H1 (cell line): ENCODE measurements at regions not wholly inside any gene's neighbourhood (a gene's known extent, or its start where the extent isn't known, plus 50 kb on each side); places are given as distances from the start of the nearest gene placed in this dataset.

Source experiments
- CTCF ChIA-PET: fragments of 300-600 bp; sonication (Branson Sonifier 250); formaldehyde crosslinking; loops from one replicate; lab custom pipeline; 2021; ENCODE audit not compliant: partially characterized antibody; lab: Charles Lee
- POLR2A ChIA-PET: fragments of 300-600 bp; sonication (Branson Sonifier 250); formaldehyde crosslinking; loops from one replicate; lab custom pipeline; 2021; ENCODE audit warnings: inconsistent platforms; ENCODE audit not compliant: partially characterized antibody; lab: Charles Lee
- DNase-seq, 2 experiments: peaks; one replicate each; pipeline versions ENCODE4 v3.0.0 to v3.0.0-alpha.2; 2010 to 2022; ENCODE audit warnings: low spot score in 2 of 2, low read depth in 1 of 2, mixed read lengths in 1 of 2
- FAIRE-seq: peaks from 2 replicates; lab custom pipeline; 2011; peaks lifted over from hg19 to GRCh38; lab: Jason Lieb, UNC
- H2AFZ ChIP-seq: 2 replicates; pipeline ENCODE4 v1.8.1; 2012; ENCODE audit warnings: low read length, inconsistent platforms
- H2AK5ac ChIP-seq: 2 replicates; pipeline ENCODE4 v1.6.1; 2013; ENCODE audit warnings: low read depth, low read length
- H2BK120ac ChIP-seq: replicated peaks from 2 replicates; pipeline ENCODE3; 2013; ENCODE audit warnings: low read depth, low read length, inconsistent platforms
- H2BK12ac ChIP-seq: 2 replicates; pipeline ENCODE4 v1.6.1; 2013; ENCODE audit warnings: low read depth, low read length
- H2BK15ac ChIP-seq: 2 replicates; pipeline ENCODE4 v1.6.1; 2013; ENCODE audit warnings: low read length
- H2BK20ac ChIP-seq: 2 replicates; pipeline ENCODE4 v1.6.1; 2013; ENCODE audit warnings: low read length
- H2BK5ac ChIP-seq: 2 replicates; pipeline ENCODE4 v1.6.1; 2013; ENCODE audit warnings: low read depth, low read length
- H3K14ac ChIP-seq: 2 replicates; pipeline ENCODE4 v1.6.1; 2013; ENCODE audit warnings: inconsistent platforms; ENCODE audit not compliant: insufficient read length
- H3K18ac ChIP-seq: 2 replicates; pipeline ENCODE4 v1.6.1; 2013; ENCODE audit warnings: low read length; ENCODE audit errors: extremely low read depth
- H3K23ac ChIP-seq: 2 replicates; pipeline ENCODE4 v1.6.1; 2013; ENCODE audit warnings: inconsistent platforms; ENCODE audit not compliant: insufficient read length
- H3K23me2 ChIP-seq: 2 replicates; pipeline ENCODE4 v1.6.1; 2013; ENCODE audit warnings: low read depth, low read length
- H3K27ac ChIP-seq: 2 replicates; pipeline ENCODE4 v1.6.1; 2011; ENCODE audit warnings: low read depth, low read length, inconsistent platforms
- H3K27me3 ChIP-seq, 4 experiments: replicated peaks in 1 of 4; 1 replicate in 1 of 4; 2 replicates in 3 of 4; pipeline versions ENCODE4 v1.6.1 to v1.8.1; 2011 to 2013; ENCODE audit warnings: low read length in 3 of 4, mild to moderate bottlenecking in 3 of 4, inconsistent platforms in 2 of 4, mixed read lengths in 2 of 4, moderate library complexity in 1 of 4; ENCODE audit not compliant: control insufficient read depth in 3 of 4, insufficient read depth in 3 of 4; ENCODE audit errors: extremely low read depth in 1 of 4
- H3K36me3 ChIP-seq, 4 experiments: 2 replicates each; pipeline versions ENCODE4 v1.6.1 to v1.8.1; 2011 to 2013; ENCODE audit warnings: mild to moderate bottlenecking in 4 of 4, low read length in 3 of 4, moderate library complexity in 2 of 4, control low read depth in 1 of 4, inconsistent platforms in 1 of 4; ENCODE audit not compliant: insufficient read depth in 4 of 4, control insufficient read depth in 2 of 4
- H3K4ac ChIP-seq: replicated peaks from 2 replicates; pipeline ENCODE3; 2013; ENCODE audit warnings: low read length, low read depth, mixed read lengths, inconsistent platforms; ENCODE audit not compliant: insufficient read length
- H3K4me1 ChIP-seq, 4 experiments: replicated peaks in 1 of 4; 1 replicate in 1 of 4; 2 replicates in 3 of 4; pipeline versions ENCODE4 v1.6.1 to v1.8.1; 2011 to 2013; ENCODE audit warnings: low read length in 3 of 4, inconsistent platforms in 2 of 4, mixed read lengths in 1 of 4; ENCODE audit not compliant: insufficient read depth in 4 of 4, control insufficient read depth in 3 of 4
- H3K4me2 ChIP-seq, 2 experiments: 2 replicates each; pipeline versions ENCODE4 v1.6.1 to v1.8.1; 2011 to 2013; ENCODE audit warnings: low read depth in 2 of 2, low read length in 2 of 2, control low read depth in 1 of 2, inconsistent platforms in 1 of 2, mild to moderate bottlenecking in 1 of 2; ENCODE audit not compliant: insufficient read depth in 1 of 2
- H3K4me3 ChIP-seq, 4 experiments: fragments of 200-600, 300-600 bp in 1 of 4; sonication (generic), shearing (Covaris generic), sonication (Bioruptor Twin) in 1 of 4; 2 replicates each; pipeline versions ENCODE4 v1.5.1 to v1.8.1; 2011 to 2016; ENCODE audit warnings: low read length in 4 of 4, low read depth in 3 of 4, control low read depth in 2 of 4, inconsistent platforms in 2 of 4, mild to moderate bottlenecking in 2 of 4, mixed read lengths in 1 of 4, moderate library complexity in 1 of 4; ENCODE audit not compliant: insufficient read depth in 2 of 4; ENCODE audit errors: extremely low read depth in 1 of 4
- H3K56ac ChIP-seq: replicated peaks from 2 replicates; pipeline ENCODE3; 2013; ENCODE audit warnings: low read depth, mild to moderate bottlenecking, mixed read lengths, low read length, inconsistent platforms; ENCODE audit not compliant: insufficient read length
- H3K79me1 ChIP-seq: 2 replicates; pipeline ENCODE4 v1.6.1; 2013; ENCODE audit warnings: low read depth, low read length, control low read depth
- H3K79me2 ChIP-seq, 2 experiments: 2 replicates each; pipeline versions ENCODE4 v1.6.1 to v1.8.1; 2012 to 2013; ENCODE audit warnings: low read length in 2 of 2, mild to moderate bottlenecking in 2 of 2, inconsistent platforms in 1 of 2; ENCODE audit not compliant: insufficient read depth in 2 of 2, control insufficient read depth in 1 of 2
- H3K9ac ChIP-seq, 4 experiments: replicated peaks in 1 of 4; 1 replicate in 1 of 4; 2 replicates in 3 of 4; pipeline versions ENCODE4 v1.6.1 to v1.8.1; 2011 to 2013; ENCODE audit warnings: low read depth in 3 of 4, low read length in 3 of 4, control low read depth in 2 of 4, mild to moderate bottlenecking in 2 of 4, moderate library complexity in 2 of 4, inconsistent platforms in 1 of 4; ENCODE audit errors: extremely low read depth in 1 of 4
- H3K9me3 ChIP-seq, 2 experiments: 2 replicates each; pipeline versions ENCODE4 v1.6.1 to v1.8.1; 2012 to 2013; ENCODE audit warnings: mild to moderate bottlenecking in 2 of 2, moderate library complexity in 2 of 2, control low read depth in 1 of 2, inconsistent platforms in 1 of 2, low read depth in 1 of 2, low read length in 1 of 2, mixed read lengths in 1 of 2; ENCODE audit not compliant: insufficient read depth in 2 of 2
- H4K20me1 ChIP-seq, 2 experiments: replicated peaks in 1 of 2; 2 replicates each; pipeline versions ENCODE3 to v1.8.1; 2011 to 2013; ENCODE audit warnings: inconsistent platforms in 2 of 2, low read length in 2 of 2, mild to moderate bottlenecking in 1 of 2; ENCODE audit not compliant: insufficient read depth in 2 of 2, control insufficient read depth in 1 of 2
- H4K5ac ChIP-seq: 2 replicates; pipeline ENCODE4 v1.6.1; 2013; ENCODE audit warnings: low read length, low read depth, mixed read lengths, inconsistent platforms; ENCODE audit not compliant: insufficient read length
- H4K8ac ChIP-seq: 2 replicates; pipeline ENCODE4 v1.8.0; 2013; ENCODE audit warnings: mild to moderate bottlenecking, moderate library complexity, low read length, inconsistent platforms; ENCODE audit not compliant: insufficient read depth; ENCODE audit errors: extremely low read depth
- H4K91ac ChIP-seq: replicated peaks from 2 replicates; pipeline ENCODE3; 2013; ENCODE audit warnings: low read length, mixed read lengths, inconsistent platforms; ENCODE audit not compliant: insufficient read length
- CHD1 ChIP-seq: IDR thresholded peaks from 2 replicates; pipeline ENCODE4 v1.6.1; 2012; ENCODE audit warnings: low read depth, low read length, improper control_type of control experiment
- FOSL1 ChIP-seq: IDR thresholded peaks from 2 replicates; pipeline ENCODE4 v1.6.1; 2011; ENCODE audit warnings: mild to moderate bottlenecking, low read depth, low read length, moderate library complexity; ENCODE audit not compliant: insufficient read depth
- KDM1A ChIP-seq: fragments of 200-600, 300-600 bp; sonication (generic); IDR thresholded peaks from 2 replicates; pipeline ENCODE4 v1.7.1; 2016; ENCODE audit warnings: mild to moderate bottlenecking, low read length, borderline replicate concordance
- MAFK ChIP-seq: IDR thresholded peaks from 2 replicates; pipeline ENCODE4 v1.6.1; 2012; ENCODE audit warnings: low read depth, mild to moderate bottlenecking, improper control_type of control experiment, low read length
- NRF1 ChIP-seq: IDR thresholded peaks from 2 replicates; pipeline ENCODE4 v1.6.1; 2011; ENCODE audit warnings: mild to moderate bottlenecking, low read depth, low read length, improper control_type of control experiment
- POU5F1 ChIP-seq: IDR thresholded peaks from 2 replicates; pipeline ENCODE4 v1.6.1; 2011; ENCODE audit warnings: low read depth, mild to moderate bottlenecking, low read length, moderate library complexity
- TCF12 ChIP-seq: IDR thresholded peaks from 2 replicates; pipeline ENCODE4 v1.6.1; 2011; ENCODE audit warnings: low read depth, mild to moderate bottlenecking, low read length
- WGBS, 2 experiments: shearing (Covaris generic) in 1 of 2; methylation state at CpG; one replicate each; pipeline versions ENCODE4 v1.1.6 to v1.1.7; 2013 to 2015; ENCODE audit warnings: low lambda C conversion rate in 2 of 2, mixed read lengths in 2 of 2, inconsistent platforms in 1 of 2, low coverage in 1 of 2, missing lambda C conversion rate in 1 of 2; ENCODE audit not compliant: insufficient replicate concordance in 2 of 2, insufficient coverage in 1 of 2, insufficient read length in 1 of 2; ENCODE audit errors: extremely low coverage in 1 of 2, missing lambda C conversion rate in 1 of 2; 5-methylcytosine and 5-hydroxymethylcytosine counted together

DNA sequence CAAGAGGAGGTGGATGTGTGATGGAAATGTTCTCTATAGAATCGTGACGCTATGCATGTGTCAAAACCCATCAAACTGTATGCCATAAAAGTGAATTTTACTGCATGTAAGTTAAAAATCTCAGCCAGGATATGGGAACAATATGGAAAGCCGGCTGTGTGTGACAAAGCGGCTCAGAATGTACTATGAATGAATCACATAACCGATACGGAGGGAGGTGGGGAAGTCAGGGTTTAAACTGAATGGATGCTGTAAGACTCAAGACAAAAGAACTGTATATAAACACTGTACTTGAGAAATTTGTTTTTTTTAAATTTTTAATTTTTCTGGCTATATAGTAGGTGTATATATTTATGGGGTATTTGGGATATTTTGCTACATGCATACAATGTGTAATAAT lies 111.6 kb upstream of the PDE4B start:
- Histone ChIP-seq H2AFZ (no peak overlapping the region), H2BK12ac (no peak overlapping the region), H4K91ac (no peak overlapping the region), H3K27me3 (no peaks in the 10 kb centered on the region), H3K79me2 (no peaks in the 10 kb centered on the region), H3K4me2 (no peak overlapping the region), H3K56ac (no peak overlapping the region), H2BK5ac (no peak overlapping the region), H3K27ac (no peak overlapping the region), H2BK15ac (no peak overlapping the region), H4K20me1 (no peaks in the 10 kb centered on the region), H3K18ac (no peak overlapping the region), H3K4ac (no peak overlapping the region), H3K9me3 (peaks cover 2 to 5% of the 10 kb centered on the region in 2 experiments; a peak in 2 of 4 replicates), H3K36me3 (no peaks in the 10 kb centered on the region), H3K23me2 (no peaks in the 10 kb centered on the region), H2BK120ac (no peak overlapping the region), H3K23ac (no peak overlapping the region), H2AK5ac (no peak overlapping the region), H4K8ac (no peak overlapping the region), H3K4me3 (no peak overlapping the region), H3K79me1 (no peaks in the 10 kb centered on the region), H3K14ac (no peak overlapping the region), H3K4me1 (no peaks in the 10 kb centered on the region), H4K5ac (no peak overlapping the region), H3K9ac (no peak overlapping the region), H2BK20ac (no peak overlapping the region)
- WGBS, 2 experiments, result 90% methylated on average over 6 of the region's 6 CpGs; no CpG with 5 or more reads in 1 of the 2 experiments
- ChIA-PET CTCF (interaction anchor here (1.1 kb wide), 1 partner anchor 99 kb away, joined by 3 read pairs; no protein-coding TSS in a partner anchor), POLR2A (no interaction called here)
- no peak for DNase-seq
- TF ChIP-seq POU5F1 (no peak), CHD1 (no peak), KDM1A (no peak), FOSL1 (no peak), MAFK (no peak), TCF12 (no peak), NRF1 (no peak)
- no peak for FAIRE-seq
